ENCODE measurements at regions not wholly inside any gene's neighbourhood (a gene's known extent, or its start where the extent isn't known, plus 50 kb on each side); places are given as distances from the start of the nearest gene placed in this dataset.

DNA sequence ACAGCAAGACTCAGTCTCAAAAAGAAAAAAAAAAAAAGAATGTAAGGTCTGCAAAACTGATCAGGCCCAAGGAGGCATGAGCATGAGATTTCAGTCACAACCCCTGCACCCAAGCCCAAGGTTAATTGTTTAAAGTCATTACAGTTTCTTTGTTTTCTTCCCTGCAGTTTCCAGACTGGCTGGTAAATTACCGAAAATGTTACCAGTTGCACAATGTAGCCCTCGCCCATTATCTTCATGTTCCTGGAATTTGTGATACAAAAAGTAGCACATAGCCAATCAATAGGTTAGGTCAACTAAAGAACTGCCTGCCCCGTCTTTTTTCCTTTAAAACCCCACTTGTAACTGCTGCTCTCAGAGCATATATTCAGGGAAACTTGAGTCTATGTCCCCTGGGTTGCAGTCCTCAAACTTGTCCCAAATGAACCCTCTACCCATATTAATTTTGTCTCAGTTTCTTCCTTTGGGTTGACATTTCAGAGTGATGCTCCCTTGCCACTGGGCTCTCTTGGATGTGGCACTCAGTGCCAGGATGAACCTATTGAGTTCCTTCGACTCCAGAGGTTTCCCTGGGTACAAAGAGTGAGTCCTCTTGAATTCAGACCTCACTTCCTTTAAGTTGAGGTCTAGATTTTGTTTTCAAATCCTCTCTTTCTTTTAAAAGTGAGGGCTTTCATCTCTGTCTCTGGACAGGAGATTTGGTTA, 216.2 kb upstream of the HS6ST1 start:
- Histone ChIP-seq H2AFZ (replicated peaks) (no peak overlapping the region), H3K4me2 (no peak overlapping the region), H3K79me2 (ENCODE audit: low read depth) (no peaks in the 10 kb centered on the region), H3K9me3 (ENCODE audit: low read depth) (no peaks in the 10 kb centered on the region), H3K4me1 (peaks cover 28% of the 10 kb centered on the region), H4K20me1 (ENCODE audit: low read depth) (no peaks in the 10 kb centered on the region), H3K4me3 (no peak overlapping the region), H3K36me3 (no peaks in the 10 kb centered on the region), H3F3A (ENCODE audit: low read depth) (peaks cover 43% of the 10 kb centered on the region), H3K9ac (no peak overlapping the region), H3K27me3 (no peaks in the 10 kb centered on the region), H3K27ac (no peak overlapping the region)
- TF ChIP-seq, protein P1, sequence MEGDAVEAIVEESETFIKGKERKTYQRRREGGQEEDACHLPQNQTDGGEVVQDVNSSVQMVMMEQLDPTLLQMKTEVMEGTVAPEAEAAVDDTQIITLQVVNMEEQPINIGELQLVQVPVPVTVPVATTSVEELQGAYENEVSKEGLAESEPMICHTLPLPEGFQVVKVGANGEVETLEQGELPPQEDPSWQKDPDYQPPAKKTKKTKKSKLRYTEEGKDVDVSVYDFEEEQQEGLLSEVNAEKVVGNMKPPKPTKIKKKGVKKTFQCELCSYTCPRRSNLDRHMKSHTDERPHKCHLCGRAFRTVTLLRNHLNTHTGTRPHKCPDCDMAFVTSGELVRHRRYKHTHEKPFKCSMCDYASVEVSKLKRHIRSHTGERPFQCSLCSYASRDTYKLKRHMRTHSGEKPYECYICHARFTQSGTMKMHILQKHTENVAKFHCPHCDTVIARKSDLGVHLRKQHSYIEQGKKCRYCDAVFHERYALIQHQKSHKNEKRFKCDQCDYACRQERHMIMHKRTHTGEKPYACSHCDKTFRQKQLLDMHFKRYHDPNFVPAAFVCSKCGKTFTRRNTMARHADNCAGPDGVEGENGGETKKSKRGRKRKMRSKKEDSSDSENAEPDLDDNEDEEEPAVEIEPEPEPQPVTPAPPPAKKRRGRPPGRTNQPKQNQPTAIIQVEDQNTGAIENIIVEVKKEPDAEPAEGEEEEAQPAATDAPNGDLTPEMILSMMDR (IDR thresholded peaks at IDR 0.05): no peak
- no peak for TF ChIP-seq EZH2phosphoT487 (IDR thresholded peaks at IDR 0.05)
- TF ChIP-seq EZH2 (IDR thresholded peaks at IDR 0.05): no peak
- no peak for DNase-seq (ENCODE audit: low spot score)
- H3K9me3 Mint-ChIP-seq: peaks cover 6% of the 10 kb centered on the region
- no peak overlapping the region for H3K27ac Mint-ChIP-seq
- H3K4me3 Mint-ChIP-seq: no peak overlapping the region
- peaks cover 31% of the 10 kb centered on the region for H3K4me1 Mint-ChIP-seq
- H3K27me3 Mint-ChIP-seq (ENCODE audit: insufficient read depth, low read depth): peaks cover 8% of the 10 kb centered on the region
- peaks cover 2% of the 10 kb centered on the region for H3K36me3 Mint-ChIP-seq

DNA sequence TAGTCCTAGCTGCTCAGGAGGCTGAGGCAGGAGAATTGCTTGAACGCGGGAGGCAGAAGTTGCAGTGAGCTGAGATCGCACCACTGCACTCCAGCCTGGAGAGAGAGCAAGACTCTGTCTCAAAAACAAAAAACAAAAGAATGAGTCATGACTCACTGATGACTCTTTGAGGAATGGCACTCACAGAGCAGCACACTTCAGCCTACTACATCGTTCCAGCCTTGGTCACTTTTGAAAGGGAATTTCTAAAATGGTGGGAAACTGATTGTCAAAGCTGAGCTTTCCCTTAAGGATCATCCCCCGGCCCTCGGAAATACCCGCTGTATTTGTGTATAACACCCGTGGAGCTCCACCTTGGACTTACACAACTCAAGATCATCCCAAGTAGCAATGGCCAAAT, 217.3 kb upstream of the HS6ST1 start:
- peak overlapping the region; percentile 60 for H3K27ac Mint-ChIP-seq
- no peak overlapping the region for H3K4me3 Mint-ChIP-seq
- Histone ChIP-seq H3K27ac (no peak overlapping the region), H3K79me2 (ENCODE audit: low read depth) (no peaks in the 10 kb centered on the region), H3K4me1 (peaks cover 28% of the 10 kb centered on the region), H3K4me3 (no peak overlapping the region), H3K9ac (no peak overlapping the region), H3K9me3 (ENCODE audit: low read depth) (no peaks in the 10 kb centered on the region), H3K4me2 (no peak overlapping the region), H4K20me1 (ENCODE audit: low read depth) (no peaks in the 10 kb centered on the region), H3K36me3 (no peaks in the 10 kb centered on the region), H3F3A (ENCODE audit: low read depth) (peaks cover 43% of the 10 kb centered on the region), H2AFZ (replicated peaks) (no peak overlapping the region), H3K27me3 (no peaks in the 10 kb centered on the region)
- H3K27me3 Mint-ChIP-seq (ENCODE audit: insufficient read depth, low read depth): peaks cover 6% of the 10 kb centered on the region
- H3K36me3 Mint-ChIP-seq: peaks cover 2% of the 10 kb centered on the region
- H3K4me1 Mint-ChIP-seq: peaks cover 31% of the 10 kb centered on the region
- TF ChIP-seq, protein P1 (IDR thresholded peaks at IDR 0.05): no peak
- TF ChIP-seq EZH2 (IDR thresholded peaks at IDR 0.05) (no peak), EZH2phosphoT487 (IDR thresholded peaks at IDR 0.05) (no peak)
- peaks cover 6% of the 10 kb centered on the region for H3K9me3 Mint-ChIP-seq
- DNase-seq (ENCODE audit: low spot score): no peak

DNA sequence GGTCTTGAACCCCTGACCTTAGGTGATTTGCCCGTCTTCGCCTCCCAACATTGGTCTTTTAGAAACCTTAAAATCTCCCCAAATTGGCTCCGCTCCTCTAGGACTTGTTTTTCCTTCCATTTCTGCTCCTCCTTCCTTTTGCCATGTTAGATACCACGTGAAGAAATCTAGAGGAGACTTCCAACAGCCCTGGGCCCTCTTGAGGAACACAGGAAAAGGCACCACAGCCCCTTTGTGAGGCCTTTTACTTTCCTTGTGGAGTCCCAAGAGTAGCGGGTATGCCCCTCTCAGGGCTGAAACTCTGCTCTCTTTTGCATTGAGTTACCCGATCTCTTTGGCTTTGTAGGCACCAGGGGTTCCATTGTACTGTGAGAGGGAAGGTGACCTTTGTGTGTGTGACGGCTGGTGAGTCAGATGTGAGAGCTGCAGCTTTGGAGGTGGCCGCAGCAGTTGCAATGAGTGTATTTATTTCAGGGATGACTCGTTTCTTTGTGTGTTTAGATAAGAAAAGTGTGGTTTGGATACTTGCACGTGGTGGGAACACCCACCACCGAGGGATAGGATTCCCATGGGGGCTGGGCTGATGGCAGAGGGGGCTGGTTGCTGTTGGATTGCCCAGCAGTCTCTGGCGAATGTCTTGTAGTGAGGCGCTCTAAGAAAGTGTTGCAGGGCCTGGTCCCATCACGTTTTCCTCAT, 218.4 kb upstream of the HS6ST1 start:
- no peaks in the 10 kb centered on the region for H3K36me3 ChIP-seq
- no peak for TF ChIP-seq EZH2phosphoT487 (IDR thresholded peaks at IDR 0.05)
- TF ChIP-seq EZH2 (IDR thresholded peaks at IDR 0.05): no peak
- TF ChIP-seq, protein P1 (IDR thresholded peaks at IDR 0.05): no peak
- Mint-ChIP-seq H3K4me3 (peak overlapping the region; percentile 62), H3K36me3 (peaks cover 2% of the 10 kb centered on the region), H3K4me1 (peaks cover 31% of the 10 kb centered on the region), H3K27ac (peak overlapping the region; percentile 97), H3K9me3 (peaks cover 13% of the 10 kb centered on the region), H3K27me3 (ENCODE audit: insufficient read depth, low read depth) (peaks cover 6% of the 10 kb centered on the region)
- peaks cover 28% of the 10 kb centered on the region for H3K4me1 ChIP-seq
- peak; percentile 83 for DNase-seq (ENCODE audit: low spot score)
- peak overlapping the region; percentile 4 for H2AFZ ChIP-seq (replicated peaks)
- peak overlapping the region; percentile 87 for H3K27ac ChIP-seq
- no peaks in the 10 kb centered on the region for H4K20me1 ChIP-seq (ENCODE audit: low read depth)
- no peak overlapping the region for H3K4me3 ChIP-seq
- no peaks in the 10 kb centered on the region for H3K79me2 ChIP-seq (ENCODE audit: low read depth)
- H3K9ac ChIP-seq: no peak overlapping the region
- H3K4me2 ChIP-seq: peak overlapping the region; percentile 36
- H3K27me3 ChIP-seq: no peaks in the 10 kb centered on the region
- H3F3A ChIP-seq (ENCODE audit: low read depth): peaks cover 43% of the 10 kb centered on the region
- no peaks in the 10 kb centered on the region for H3K9me3 ChIP-seq (ENCODE audit: low read depth)

Measured in neural progenitor cell (in vitro differentiated cells).